ENCODE measurements at regions not wholly inside any gene's neighbourhood (a gene's known extent, or its start where the extent isn't known, plus 50 kb on each side); places are given as distances from the start of the nearest gene placed in this dataset.
"Not testable (repeated sequence)": the region's sequence is repeated elsewhere in the genome, so short reads cannot be mapped to it uniquely, and the experiment has no call there.

GRCh38 chr2:87458938-87459337, 288.9 kb upstream of the PLGLB2 start:
- DNase-seq (ENCODE audit: low spot score) = not testable (repeated sequence)

GRCh38 chr2:87460104-87460503, 287.8 kb upstream of the PLGLB2 start:
- not testable (repeated sequence) for DNase-seq (ENCODE audit: low spot score)

GRCh38 chr2:87460662-87461061, 287.2 kb upstream of the PLGLB2 start:
- not testable (repeated sequence) for DNase-seq (ENCODE audit: low spot score)

- DNase-seq (ENCODE audit: low spot score) = not testable (repeated sequence)
These were observed 286.2 kb upstream of the PLGLB2 start for GRCh38 chr2:87461671-87462070.

GRCh38 chr2:87464219-87464618, 283.7 kb upstream of the PLGLB2 start:
- not testable (repeated sequence) for DNase-seq (ENCODE audit: low spot score)

GRCh38 chr2:87465730-87466129, 282.2 kb upstream of the PLGLB2 start:
- not testable (repeated sequence) for DNase-seq (ENCODE audit: low spot score)

GRCh38 chr2:87466591-87467120, 281.2 kb upstream of the PLGLB2 start:
- peak; percentile 85 for DNase-seq (ENCODE audit: low spot score)

- DNase-seq (ENCODE audit: low spot score) = not testable (repeated sequence)
These were observed 279.4 kb upstream of the PLGLB2 start for GRCh38 chr2:87468429-87468981.

- DNase-seq (ENCODE audit: low spot score) = peak; percentile 32
These were observed 278.4 kb upstream of the PLGLB2 start for GRCh38 chr2:87469180-87470151.

- not testable (repeated sequence) for DNase-seq (ENCODE audit: low spot score)
These were observed 277.2 kb upstream of the PLGLB2 start for GRCh38 chr2:87470381-87471380.

GRCh38 chr2:87471478-87471877, 276.4 kb upstream of the PLGLB2 start:
- DNase-seq (ENCODE audit: low spot score) = not testable (repeated sequence)

- DNase-seq (ENCODE audit: low spot score) = not testable (repeated sequence)
These were observed 271.5 kb upstream of the PLGLB2 start for GRCh38 chr2:87476223-87476872.

- DNase-seq (ENCODE audit: low spot score) = not testable (repeated sequence)
These were observed 271.0 kb upstream of the PLGLB2 start for GRCh38 chr2:87476936-87477335.

- DNase-seq (ENCODE audit: low spot score) = not testable (repeated sequence)
These were observed 270.0 kb upstream of the PLGLB2 start for GRCh38 chr2:87477669-87478428.

GRCh38 chr2:87478911-87479310, 269.0 kb upstream of the PLGLB2 start:
- not testable (repeated sequence) for DNase-seq (ENCODE audit: low spot score)

GRCh38 chr2:87483093-87483680, 264.7 kb upstream of the PLGLB2 start:
- peak; percentile 77 for DNase-seq (ENCODE audit: low spot score)

GRCh38 chr2:87484363-87484762, 263.5 kb upstream of the PLGLB2 start:
- DNase-seq (ENCODE audit: low spot score) = not testable (repeated sequence)

- not testable (repeated sequence) for DNase-seq (ENCODE audit: low spot score)
These were observed 262.4 kb upstream of the PLGLB2 start for GRCh38 chr2:87485455-87485854.

- not testable (repeated sequence) for DNase-seq (ENCODE audit: low spot score)
These were observed 262.0 kb upstream of the PLGLB2 start for GRCh38 chr2:87485884-87486283.

GRCh38 chr2:87486413-87486812, 261.5 kb upstream of the PLGLB2 start:
- not testable (repeated sequence) for DNase-seq (ENCODE audit: low spot score)

Measured in kidney tubule cell (primary cell).